Gastroesophageal sphincter (tissue), 4 donors: ENCODE measurements at regions not wholly inside any gene's neighbourhood (a gene's known extent, or its start where the extent isn't known, plus 50 kb on each side); places are given as distances from the start of the nearest gene placed in this dataset.

ENCODE experiments used
- ATAC-seq: fragments of 150-250 bp; one replicate; pipeline ENCODE4 v1.9.1; 2016; ENCODE audit warnings: mild to moderate bottlenecking, moderate library complexity
- H3K27ac ChIP-seq, 4 donors: fragments of 200-600 bp; sonication (generic) in 3 of 4; 1 replicate in 3 of 4; 2 replicates in 1 of 4; pipeline ENCODE4 v1.5.1; 2016 to 2019
- H3K27me3 ChIP-seq: fragments of 200-600 bp; sonication (generic); one replicate; pipeline ENCODE4 v1.5.1; 2019
- H3K36me3 ChIP-seq, 2 donors: fragments of 200-600 bp; sonication (generic); one replicate each; pipeline ENCODE4 v1.5.1; 2019; ENCODE audit warnings: control low read depth in 1 of 2
- H3K4me1 ChIP-seq, 3 donors: fragments of 200-600 bp; sonication (generic); 1 replicate in 2 of 3; 2 replicates in 1 of 3; pipeline ENCODE4 v1.5.1; 2016 to 2019; ENCODE audit warnings: control low read depth in 2 of 3
- H3K4me3 ChIP-seq, 2 donors: fragments of 200-600 bp; sonication (generic); one replicate each; pipeline ENCODE4 v1.5.1; 2019; ENCODE audit warnings: mild to moderate bottlenecking in 1 of 2, moderate library complexity in 1 of 2
- H3K9me3 ChIP-seq, 3 donors: fragments of 200-600 bp; sonication (generic); one replicate each; pipeline ENCODE4 v1.5.1; 2017 to 2019; ENCODE audit warnings: control low read depth in 2 of 3
- EP300 ChIP-seq: sonication (generic); formaldehyde crosslinking; IDR thresholded peaks from one replicate; pipeline ENCODE4 v1.6.1; 2017; ENCODE audit warnings: antibody characterized with exemption, mild to moderate bottlenecking
- POLR2A ChIP-seq, 2 donors: fragments of 450-650 bp; IDR thresholded peaks; one replicate each; pipeline ENCODE4 v1.6.1; 2017; ENCODE audit warnings: antibody characterized with exemption in 2 of 2, mild to moderate bottlenecking in 2 of 2, moderate library complexity in 1 of 2
- POLR2AphosphoS5 ChIP-seq: sonication (generic); formaldehyde crosslinking; IDR thresholded peaks from one replicate; pipeline ENCODE4 v1.6.1; 2017; ENCODE audit warnings: antibody characterized with exemption
- WGBS, 2 donors: methylation state at CpG; one replicate each; pipeline ENCODE4 v1.1.5; 2018; ENCODE audit warnings: low coverage in 1 of 2; 5-methylcytosine and 5-hydroxymethylcytosine counted together
- TF ChIP-seq, protein P1 (sequence below), 4 experiments: fragments of 200-600 bp in 2 of 4; fragments of 450-650 bp in 2 of 4; sonication (generic) in 1 of 4; IDR thresholded peaks; one replicate each; pipeline ENCODE4 v1.5.1; 2017 to 2019; ENCODE audit warnings: antibody characterized with exemption in 4 of 4, mild to moderate bottlenecking in 2 of 4, moderate library complexity in 2 of 4

- 72 to 100% methylated on average over 2 of the region's 2 CpGs for WGBS, 2 donors
- Histone ChIP-seq H3K9me3 (no peaks in the 10 kb centered on the region), H3K27me3 (no peaks in the 10 kb centered on the region), H3K27ac (no peak overlapping the region), H3K4me3 (no peak overlapping the region), H3K36me3 (no peaks in the 10 kb centered on the region), H3K4me1 (no peaks in the 10 kb centered on the region)
- TF ChIP-seq POLR2AphosphoS5: no peak
- no peak for TF ChIP-seq EP300
- TF ChIP-seq POLR2A (IDR thresholded peaks at IDR 0.05): no peak
- TF ChIP-seq, protein P1, sequence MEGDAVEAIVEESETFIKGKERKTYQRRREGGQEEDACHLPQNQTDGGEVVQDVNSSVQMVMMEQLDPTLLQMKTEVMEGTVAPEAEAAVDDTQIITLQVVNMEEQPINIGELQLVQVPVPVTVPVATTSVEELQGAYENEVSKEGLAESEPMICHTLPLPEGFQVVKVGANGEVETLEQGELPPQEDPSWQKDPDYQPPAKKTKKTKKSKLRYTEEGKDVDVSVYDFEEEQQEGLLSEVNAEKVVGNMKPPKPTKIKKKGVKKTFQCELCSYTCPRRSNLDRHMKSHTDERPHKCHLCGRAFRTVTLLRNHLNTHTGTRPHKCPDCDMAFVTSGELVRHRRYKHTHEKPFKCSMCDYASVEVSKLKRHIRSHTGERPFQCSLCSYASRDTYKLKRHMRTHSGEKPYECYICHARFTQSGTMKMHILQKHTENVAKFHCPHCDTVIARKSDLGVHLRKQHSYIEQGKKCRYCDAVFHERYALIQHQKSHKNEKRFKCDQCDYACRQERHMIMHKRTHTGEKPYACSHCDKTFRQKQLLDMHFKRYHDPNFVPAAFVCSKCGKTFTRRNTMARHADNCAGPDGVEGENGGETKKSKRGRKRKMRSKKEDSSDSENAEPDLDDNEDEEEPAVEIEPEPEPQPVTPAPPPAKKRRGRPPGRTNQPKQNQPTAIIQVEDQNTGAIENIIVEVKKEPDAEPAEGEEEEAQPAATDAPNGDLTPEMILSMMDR (IDR thresholded peaks at IDR 0.05): no peak
- no peak for ATAC-seq
Observed at GRCh38 chr2:18214936-18215335, 336.5 kb downstream of the KCNS3 start.

GRCh38 chr2:18213986-18214385, 335.5 kb downstream of the KCNS3 start:
- Histone ChIP-seq H3K27ac (no peak overlapping the region), H3K36me3 (no peaks in the 10 kb centered on the region), H3K4me3 (no peak overlapping the region), H3K27me3 (no peaks in the 10 kb centered on the region), H3K4me1 (no peaks in the 10 kb centered on the region), H3K9me3 (no peaks in the 10 kb centered on the region)
- no peak for ATAC-seq
- WGBS, 2 donors: 67 to 78% methylated on average over 3 to 8 of the region's 11 CpGs
- TF ChIP-seq EP300 (no peak), POLR2AphosphoS5 (no peak), POLR2A (IDR thresholded peaks at IDR 0.05) (no peak)
- TF ChIP-seq, protein P1 (IDR thresholded peaks at IDR 0.05): no peak

DNA sequence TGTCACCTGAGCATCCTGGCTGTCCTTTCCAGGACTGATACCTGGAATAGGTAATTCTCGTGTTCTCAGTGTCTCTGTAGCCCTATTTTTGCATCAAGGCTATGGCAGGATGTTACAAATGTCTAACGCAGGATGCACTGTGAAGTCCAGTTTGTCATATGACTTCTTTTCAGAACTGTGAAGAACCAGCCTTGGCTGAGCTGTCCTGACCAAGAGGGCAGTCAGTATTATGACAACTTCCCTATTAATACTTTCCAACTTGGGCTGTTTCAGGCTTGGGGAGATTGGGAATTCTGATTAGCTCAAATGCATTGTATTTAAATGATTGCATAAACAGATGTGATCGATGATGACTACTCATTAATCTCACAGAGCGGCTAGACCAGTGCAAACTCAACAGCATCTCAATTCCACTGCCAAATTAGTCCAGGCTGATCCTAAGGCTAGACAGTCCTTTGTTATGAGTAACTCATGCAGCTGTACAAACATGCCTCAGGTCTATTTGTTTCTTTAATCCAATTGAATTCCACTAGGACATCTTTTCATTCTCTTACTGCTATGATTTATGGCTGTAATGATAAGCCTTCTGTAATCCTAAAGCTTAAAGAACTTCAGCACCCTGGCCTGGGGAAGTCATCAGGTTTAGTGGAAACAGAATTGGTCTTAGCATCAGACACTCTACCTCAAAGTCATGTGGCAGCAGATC, 331.6 kb downstream of the KCNS3 start:
- Histone ChIP-seq H3K9me3 (no peaks in the 10 kb centered on the region), H3K27me3 (no peaks in the 10 kb centered on the region), H3K36me3 (no peaks in the 10 kb centered on the region), H3K4me3 (no peak overlapping the region), H3K27ac (no peak overlapping the region), H3K4me1 (no peaks in the 10 kb centered on the region)
- TF ChIP-seq POLR2A (IDR thresholded peaks at IDR 0.05) (no peak), EP300 (no peak), POLR2AphosphoS5 (no peak)
- TF ChIP-seq, protein P1 (IDR thresholded peaks at IDR 0.05): no peak
- no peak for ATAC-seq
- WGBS, 2 donors: 25 to 49% methylated on average over 2 to 3 of the region's 4 CpGs

DNA sequence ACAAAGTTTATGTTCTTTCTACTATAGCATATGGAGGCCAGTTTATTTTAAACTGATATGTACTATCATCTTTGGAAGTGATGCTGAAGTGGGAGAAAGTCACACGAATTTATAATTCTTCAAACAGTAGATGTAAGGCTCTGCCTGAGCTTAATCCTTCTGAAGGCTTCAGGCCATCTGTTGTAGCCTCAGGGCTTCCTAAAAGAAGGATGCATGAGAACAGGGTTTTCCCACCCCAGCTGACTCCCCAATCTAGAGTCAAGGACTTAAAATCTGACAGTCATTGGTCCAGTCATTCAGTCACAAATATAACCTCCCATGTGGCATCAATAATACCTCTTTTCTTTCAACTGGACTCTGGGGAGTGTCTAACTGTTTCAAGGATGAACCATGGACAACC, 330.5 kb downstream of the KCNS3 start:
- H3K27me3 ChIP-seq: no peaks in the 10 kb centered on the region
- WGBS, 2 donors: 50 to 57% methylated on average over 1 of the region's 1 CpG
- TF ChIP-seq POLR2AphosphoS5: no peak
- no peak for TF ChIP-seq POLR2A (IDR thresholded peaks at IDR 0.05)
- TF ChIP-seq EP300: no peak
- TF ChIP-seq, protein P1 (IDR thresholded peaks at IDR 0.05): no peak
- ATAC-seq: no peak
- H3K4me3 ChIP-seq: no peak overlapping the region
- no peaks in the 10 kb centered on the region for H3K4me1 ChIP-seq
- no peaks in the 10 kb centered on the region for H3K9me3 ChIP-seq
- H3K36me3 ChIP-seq: no peaks in the 10 kb centered on the region
- no peak overlapping the region for H3K27ac ChIP-seq

DNA sequence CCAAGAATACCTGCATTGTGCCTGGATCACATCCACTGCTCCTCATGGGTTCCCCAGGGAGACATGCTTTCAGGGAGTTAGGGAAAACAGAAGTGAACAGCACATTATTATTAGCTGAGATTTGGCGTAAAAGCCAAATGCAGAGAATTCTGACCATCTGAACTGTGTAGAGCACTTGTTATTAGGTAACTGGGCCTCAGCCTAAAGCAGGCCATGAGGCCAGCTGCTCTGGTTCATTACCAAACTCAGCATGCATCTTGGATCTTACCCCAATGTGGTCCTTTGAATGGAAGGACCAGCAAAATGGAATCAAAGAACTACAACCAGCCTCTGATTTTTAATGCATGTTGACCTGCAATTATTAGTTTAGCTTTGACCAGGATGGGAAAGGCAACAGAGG, 322.3 kb downstream of the KCNS3 start:
- H3K4me3 ChIP-seq: no peak overlapping the region
- TF ChIP-seq POLR2A (IDR thresholded peaks at IDR 0.05): no peak
- TF ChIP-seq, protein P1 (IDR thresholded peaks at IDR 0.05): no peak
- TF ChIP-seq EP300: no peak
- no peak for ATAC-seq
- H3K36me3 ChIP-seq: no peaks in the 10 kb centered on the region
- no peaks in the 10 kb centered on the region for H3K27me3 ChIP-seq
- no peaks in the 10 kb centered on the region for H3K4me1 ChIP-seq
- 100% methylated on average over 1 of the region's 1 CpG; no CpG with 5 or more reads in 1 of the 2 donors for WGBS, 2 donors
- H3K27ac ChIP-seq: no peak overlapping the region
- no peaks in the 10 kb centered on the region for H3K9me3 ChIP-seq
